Heart right ventricle (tissue), 16 donors: ENCODE measurements at regions not wholly inside any gene's neighbourhood (a gene's known extent, or its start where the extent isn't known, plus 50 kb on each side); places are given as distances from the start of the nearest gene placed in this dataset.

Source experiments
- ATAC-seq, 8 donors: fragments of 200-7000 bp; cut with Tn5 transposase; one replicate each; pipeline ENCODE4 v1.9.1; 2020; ENCODE audit warnings: mild to moderate bottlenecking in 8 of 8, moderate library complexity in 8 of 8, moderate number of reproducible peaks in 1 of 8
- DNase-seq, 2 donors: peaks; one replicate each; pipeline ENCODE4 v3.0.0-alpha.2; 2020
- H3K27ac ChIP-seq, 10 donors: fragments of 200-600 bp; sonication (generic) in 2 of 10; one replicate each; pipeline versions ENCODE4 v1.5.0 to v1.8.0; 2020 to 2022; ENCODE audit warnings: mild to moderate bottlenecking in 3 of 10
- H3K27me3 ChIP-seq, 7 donors: fragments of 200-600 bp; one replicate each; pipeline ENCODE4 v1.8.0; 2021 to 2022; ENCODE audit warnings: mild to moderate bottlenecking in 2 of 7
- H3K36me3 ChIP-seq, 9 donors: fragments of 200-600 bp; sonication (generic) in 1 of 9; one replicate each; pipeline versions ENCODE4 v1.5.0 to v1.8.0; 2020 to 2022; ENCODE audit warnings: mild to moderate bottlenecking in 2 of 9
- H3K4me1 ChIP-seq, 9 donors: fragments of 200-600 bp; sonication (generic) in 1 of 9; one replicate each; pipeline versions ENCODE4 v1.5.0 to v1.8.0; 2020 to 2022; ENCODE audit warnings: mild to moderate bottlenecking in 4 of 9
- H3K4me3 ChIP-seq, 10 donors: fragments of 200-600 bp; sonication (generic) in 2 of 10; one replicate each; pipeline versions ENCODE4 v1.5.0 to v1.8.0; 2020 to 2022; ENCODE audit warnings: mild to moderate bottlenecking in 7 of 10, moderate library complexity in 2 of 10
- H3K9me3 ChIP-seq, 11 donors: fragments of 200-600 bp in 10 of 11; sonication (generic) in 2 of 11; one replicate each; pipeline versions ENCODE4 v1.5.0 to v1.8.0; 2013 to 2022; ENCODE audit warnings: mild to moderate bottlenecking in 2 of 11, control low read depth in 1 of 11, moderate library complexity in 1 of 11
- WGBS, 2 donors: extraction: QIAGEN DNeasy Blood & Tissue Kit; methylation state at CpG; one replicate each; pipeline ENCODE4 v1.1.7; 2013; ENCODE audit warnings: inconsistent platforms in 1 of 2; 5-methylcytosine and 5-hydroxymethylcytosine counted together
- intact Hi-C, 10 donors: fragments of 100-400 bp; cut with DNase I; formaldehyde crosslinking; loops; one replicate each; pipeline versions ENCODE4 v1.11.1 to v1.14.2; 2022
- TF ChIP-seq, protein P1 (sequence below), 9 donors: fragments of 200-600 bp; sonication (generic) in 2 of 9; IDR thresholded peaks; one replicate each; pipeline versions ENCODE4 v1.5.0 to v1.8.0; 2021 to 2022; ENCODE audit warnings: antibody characterized with exemption in 9 of 9, mild to moderate bottlenecking in 5 of 9, moderate library complexity in 1 of 9
- donor health status: Arrhythmogenic right ventricular cardiomyopathy.
- donor health status: ischemic (EF 13 %, LVEDD 7.1; RV severe dilation, severe dysfunction).
- donor health status: healthy with polysubstance abuse.
- donor health status: DM: no; HTN: yes; CAD: no.
- donor health status: DM: no; HTN: no; CAD: no.
- donor health status: ischemic (EF 25% LVEDD 6.9; RV normal size, moderate dysfunction).
- donor health status: ischemic (EF 25% LVEDD 5.7; RV mildly dilated, moderate dysfunction).
- donor health status: healthy.
- donor health status: DM: yes; HTN: yes; CAD: no.
- donor health status: Ischemic cardiomyopathy.
- donor health status: ischemic (EF 35%, LVEDD 5.7; RV mildly dilated, moderate dysfunction).
- donor health status: nonischemic (EF 11% LVEDD 7.7; RV severe dilation, severe dysfunction).
- donor health status: DM: yes; HTN: yes; CAD: no.
- donor health status: PGD.
- donor health status: ischemic (EF 29% LVEDD 5.4; RV normal size, mild dysfunction).
- donor health status: nonischemic (EF 23%, LVEDD 6.1; RV moderate dilation, normal function).

DNA sequence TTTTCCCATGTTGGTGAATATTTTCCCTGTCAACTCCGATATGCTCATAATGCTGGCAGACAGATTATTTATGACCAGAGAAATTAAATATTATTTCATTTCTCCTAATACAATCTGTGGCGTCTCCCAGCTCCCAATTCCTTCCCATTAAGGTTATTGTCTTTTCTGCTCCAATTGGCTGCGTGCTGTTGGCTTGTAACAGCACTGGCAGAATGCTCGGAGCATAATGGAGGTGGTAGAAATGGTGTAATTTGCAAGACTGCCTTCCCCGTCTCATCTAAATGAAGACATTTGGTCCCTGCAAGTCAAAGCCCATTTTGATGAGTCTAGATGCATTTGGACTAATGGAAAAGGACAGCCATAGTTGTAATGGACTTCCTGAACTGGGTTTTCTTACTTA, 601.7 kb downstream of the BRINP1 start:
- intact Hi-C loops, result loop anchor here in 2 of 10 donors (5.0 to 10.0 kb wide), 2 partner anchors 50 to 1673 kb away; no protein-coding TSS in a partner anchor
- H3K27ac ChIP-seq, result no peak overlapping the region
- WGBS, 2 donors, result 81 to 83% methylated on average over 5 of the region's 5 CpGs
- no peak overlapping the region for H3K4me3 ChIP-seq
- no peaks in the 10 kb centered on the region for H3K36me3 ChIP-seq
- TF ChIP-seq, protein P1, sequence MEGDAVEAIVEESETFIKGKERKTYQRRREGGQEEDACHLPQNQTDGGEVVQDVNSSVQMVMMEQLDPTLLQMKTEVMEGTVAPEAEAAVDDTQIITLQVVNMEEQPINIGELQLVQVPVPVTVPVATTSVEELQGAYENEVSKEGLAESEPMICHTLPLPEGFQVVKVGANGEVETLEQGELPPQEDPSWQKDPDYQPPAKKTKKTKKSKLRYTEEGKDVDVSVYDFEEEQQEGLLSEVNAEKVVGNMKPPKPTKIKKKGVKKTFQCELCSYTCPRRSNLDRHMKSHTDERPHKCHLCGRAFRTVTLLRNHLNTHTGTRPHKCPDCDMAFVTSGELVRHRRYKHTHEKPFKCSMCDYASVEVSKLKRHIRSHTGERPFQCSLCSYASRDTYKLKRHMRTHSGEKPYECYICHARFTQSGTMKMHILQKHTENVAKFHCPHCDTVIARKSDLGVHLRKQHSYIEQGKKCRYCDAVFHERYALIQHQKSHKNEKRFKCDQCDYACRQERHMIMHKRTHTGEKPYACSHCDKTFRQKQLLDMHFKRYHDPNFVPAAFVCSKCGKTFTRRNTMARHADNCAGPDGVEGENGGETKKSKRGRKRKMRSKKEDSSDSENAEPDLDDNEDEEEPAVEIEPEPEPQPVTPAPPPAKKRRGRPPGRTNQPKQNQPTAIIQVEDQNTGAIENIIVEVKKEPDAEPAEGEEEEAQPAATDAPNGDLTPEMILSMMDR (IDR thresholded peaks at IDR 0.05), result no peak
- H3K4me1 ChIP-seq, result no peaks in the 10 kb centered on the region
- H3K9me3 ChIP-seq, result no peaks in the 10 kb centered on the region
- no peak for ATAC-seq
- DNase-seq, result no peak
- H3K27me3 ChIP-seq, result no peaks in the 10 kb centered on the region

DNA sequence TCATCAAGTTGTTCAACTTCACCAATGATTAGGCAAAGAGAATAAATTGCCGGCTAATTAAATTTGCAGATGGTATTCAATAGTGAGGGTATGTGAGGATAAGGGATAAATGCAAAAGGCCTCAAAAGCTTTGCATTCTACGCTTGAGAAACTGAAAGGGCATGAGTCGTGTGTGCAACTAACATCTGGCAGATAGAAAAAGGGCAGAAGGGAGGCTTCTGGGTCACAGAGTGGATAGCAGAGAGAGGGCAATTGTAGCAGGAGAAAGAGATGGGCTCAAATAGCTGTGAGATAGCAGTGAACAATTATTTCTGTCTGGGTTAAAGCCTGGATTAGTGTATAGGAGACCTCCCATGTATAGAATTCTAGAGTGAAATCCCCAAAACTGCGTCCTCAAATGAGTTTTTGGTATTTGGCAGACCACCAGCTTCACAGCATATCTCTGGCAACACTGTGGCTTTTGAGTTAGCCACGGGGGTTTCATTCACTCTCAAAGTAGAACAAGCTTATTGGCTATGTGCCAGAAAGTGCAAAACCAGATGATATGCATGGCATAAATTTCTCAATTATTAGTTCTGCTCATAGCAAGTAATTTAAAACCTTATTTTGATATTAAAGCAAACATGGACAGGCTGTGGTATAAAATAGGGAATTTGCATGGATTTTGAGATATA, 586.3 kb downstream of the BRINP1 start:
- Histone ChIP-seq H3K4me3 (no peak overlapping the region), H3K36me3 (no peaks in the 10 kb centered on the region), H3K27me3 (peaks cover 0 to 5% (median 0%) of the 10 kb centered on the region in 7 donors), H3K9me3 (peaks cover 0 to 12% (median 0%) of the 10 kb centered on the region in 11 donors), H3K4me1 (no peaks in the 10 kb centered on the region), H3K27ac (no peak overlapping the region)
- ATAC-seq, result no peak
- TF ChIP-seq, protein P1 (IDR thresholded peaks at IDR 0.05), result no peak
- intact Hi-C loops, result no loop called here
- DNase-seq, result no peak
- WGBS, 2 donors, result 44 to 49% methylated on average over 5 of the region's 5 CpGs

DNA sequence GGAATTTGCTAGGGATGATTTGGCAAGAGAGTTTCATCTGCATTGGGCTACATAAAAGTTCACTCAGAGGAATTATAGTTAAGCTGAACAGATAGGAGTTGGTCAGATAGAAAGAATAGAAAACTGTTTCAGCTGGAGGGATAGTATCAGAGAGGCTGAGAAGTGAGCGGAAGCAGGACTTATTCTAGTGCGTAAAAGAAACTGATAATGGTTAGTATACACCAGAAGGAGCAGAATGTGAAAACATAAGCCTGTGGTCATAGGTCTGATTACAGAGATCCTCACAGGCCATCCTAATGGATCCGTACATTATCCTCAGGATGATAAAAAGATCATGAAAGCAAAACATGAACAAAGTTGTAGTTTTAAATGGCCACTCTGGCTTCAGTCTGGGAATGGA, 585.2 kb downstream of the BRINP1 start:
- no peaks in the 10 kb centered on the region for H3K4me1 ChIP-seq
- intact Hi-C loops, result no loop called here
- TF ChIP-seq, protein P1 (IDR thresholded peaks at IDR 0.05), result no peak
- no peak overlapping the region for H3K27ac ChIP-seq
- ATAC-seq (no peak), DNase-seq (no peak)
- H3K36me3 ChIP-seq, result no peaks in the 10 kb centered on the region
- peaks cover 0 to 7% (median 0%) of the 10 kb centered on the region in 7 donors for H3K27me3 ChIP-seq
- H3K9me3 ChIP-seq, result peaks cover 0 to 12% (median 0%) of the 10 kb centered on the region in 11 donors
- H3K4me3 ChIP-seq, result no peak overlapping the region
- 65 to 68% methylated on average over 3 of the region's 3 CpGs for WGBS, 2 donors

DNA sequence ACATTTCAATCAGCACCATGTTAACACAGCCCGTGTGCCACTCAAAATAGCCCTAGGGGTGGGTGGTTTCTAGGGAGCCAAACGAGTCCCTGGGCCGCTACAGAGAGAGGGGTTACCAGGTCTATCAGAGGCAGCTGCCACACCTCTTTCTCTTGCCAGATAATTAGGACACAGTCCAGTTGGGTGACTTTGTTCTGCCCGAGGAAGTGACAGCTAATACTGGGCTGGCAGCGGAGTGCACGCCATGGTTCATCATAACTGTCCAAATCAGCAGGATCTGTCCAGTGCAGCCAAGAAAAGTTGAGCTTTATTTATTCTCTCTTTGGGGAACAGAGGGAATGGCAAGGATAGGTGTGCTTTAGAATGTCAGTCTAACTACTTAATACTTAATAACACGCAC, 583.8 kb downstream of the BRINP1 start:
- ATAC-seq (no peak), DNase-seq (no peak)
- no peaks in the 10 kb centered on the region for H3K4me1 ChIP-seq

More for the DNA sequence above, 583.8 kb downstream of the BRINP1 start:
- TF ChIP-seq, protein P1 (IDR thresholded peaks at IDR 0.05), result no peak
- intact Hi-C loops, result no loop called here
- 58 to 76% methylated on average over 7 of the region's 7 CpGs for WGBS, 2 donors
- H3K4me3 ChIP-seq, result no peak overlapping the region
- H3K36me3 ChIP-seq, result no peaks in the 10 kb centered on the region
- H3K27ac ChIP-seq, result no peak overlapping the region
- H3K9me3 ChIP-seq, result peaks cover 0 to 7% (median 0%) of the 10 kb centered on the region in 11 donors
- H3K27me3 ChIP-seq, result peaks cover 0 to 13% (median 3%) of the 10 kb centered on the region in 7 donors
